ENCODE measurements at regions not wholly inside any gene's neighbourhood (a gene's known extent, or its start where the extent isn't known, plus 50 kb on each side); places are given as distances from the start of the nearest gene placed in this dataset.

DNA sequence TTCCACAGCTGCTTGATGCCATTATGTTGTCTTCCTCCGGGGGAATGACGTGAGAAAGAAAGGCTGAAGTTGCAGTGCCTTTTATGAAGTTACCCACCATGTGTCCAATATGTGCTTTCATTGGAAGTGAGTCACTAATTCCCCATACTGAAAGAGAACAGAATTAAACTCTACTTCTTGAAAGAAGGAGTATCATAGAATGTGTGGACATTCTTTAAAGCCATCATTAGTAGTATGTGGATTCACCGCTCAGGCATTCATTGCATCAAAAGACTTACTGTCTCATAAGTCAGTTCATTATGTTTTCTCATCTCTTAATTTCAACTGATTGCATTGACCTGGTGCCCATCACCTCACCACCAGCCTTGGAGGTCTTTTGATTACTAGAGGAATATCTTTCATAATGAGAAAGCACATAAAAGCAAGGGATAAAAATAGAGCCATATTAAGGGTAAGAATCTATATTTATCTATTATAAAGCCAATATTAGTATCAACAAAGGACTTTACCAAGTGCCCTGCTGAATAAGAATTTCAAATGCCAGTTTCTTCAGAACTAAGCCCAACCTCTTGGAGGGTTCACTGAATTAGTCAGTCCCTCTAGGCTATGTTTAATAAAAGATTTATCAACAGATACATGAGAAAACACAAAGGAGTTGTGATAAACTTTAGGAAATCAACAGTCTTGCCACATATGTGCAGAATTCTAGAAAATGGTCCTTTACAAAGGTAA, 516.1 kb downstream of the NTRK2 start:
- DNase-seq (ENCODE audit: low read depth) = no peak
- TF ChIP-seq, protein P1, sequence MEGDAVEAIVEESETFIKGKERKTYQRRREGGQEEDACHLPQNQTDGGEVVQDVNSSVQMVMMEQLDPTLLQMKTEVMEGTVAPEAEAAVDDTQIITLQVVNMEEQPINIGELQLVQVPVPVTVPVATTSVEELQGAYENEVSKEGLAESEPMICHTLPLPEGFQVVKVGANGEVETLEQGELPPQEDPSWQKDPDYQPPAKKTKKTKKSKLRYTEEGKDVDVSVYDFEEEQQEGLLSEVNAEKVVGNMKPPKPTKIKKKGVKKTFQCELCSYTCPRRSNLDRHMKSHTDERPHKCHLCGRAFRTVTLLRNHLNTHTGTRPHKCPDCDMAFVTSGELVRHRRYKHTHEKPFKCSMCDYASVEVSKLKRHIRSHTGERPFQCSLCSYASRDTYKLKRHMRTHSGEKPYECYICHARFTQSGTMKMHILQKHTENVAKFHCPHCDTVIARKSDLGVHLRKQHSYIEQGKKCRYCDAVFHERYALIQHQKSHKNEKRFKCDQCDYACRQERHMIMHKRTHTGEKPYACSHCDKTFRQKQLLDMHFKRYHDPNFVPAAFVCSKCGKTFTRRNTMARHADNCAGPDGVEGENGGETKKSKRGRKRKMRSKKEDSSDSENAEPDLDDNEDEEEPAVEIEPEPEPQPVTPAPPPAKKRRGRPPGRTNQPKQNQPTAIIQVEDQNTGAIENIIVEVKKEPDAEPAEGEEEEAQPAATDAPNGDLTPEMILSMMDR (IDR thresholded peaks at IDR 0.05; ENCODE audit: insufficient read depth, low read depth, low read length, missing control alignments) = no peak
- H3K4me3 ChIP-seq (ENCODE audit: low read length) = no peak overlapping the region

DNA sequence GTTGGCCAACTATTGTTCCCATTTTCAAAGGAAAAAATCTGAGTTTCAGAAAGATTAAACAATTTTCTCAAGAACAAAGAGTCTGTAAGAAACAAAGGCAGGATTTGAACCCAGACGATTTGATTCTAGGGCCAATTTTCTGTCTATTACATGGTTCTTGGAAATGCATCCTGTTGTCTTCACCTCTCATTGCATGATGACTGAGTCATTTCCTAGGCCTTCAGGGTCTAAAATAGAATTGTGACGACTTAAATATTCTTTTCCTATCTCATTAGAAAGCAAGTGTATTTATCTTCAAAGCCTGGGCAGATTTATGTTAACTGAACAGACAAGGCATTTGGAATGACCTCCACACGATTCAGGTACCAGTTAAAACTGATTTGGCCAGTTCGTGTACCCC, 512.9 kb downstream of the NTRK2 start:
- TF ChIP-seq, protein P1 (IDR thresholded peaks at IDR 0.05; ENCODE audit: insufficient read depth, low read depth, low read length, missing control alignments) = no peak
- peak; percentile 51 for DNase-seq (ENCODE audit: low read depth)
- no peak overlapping the region for H3K4me3 ChIP-seq (ENCODE audit: low read length)

DNA sequence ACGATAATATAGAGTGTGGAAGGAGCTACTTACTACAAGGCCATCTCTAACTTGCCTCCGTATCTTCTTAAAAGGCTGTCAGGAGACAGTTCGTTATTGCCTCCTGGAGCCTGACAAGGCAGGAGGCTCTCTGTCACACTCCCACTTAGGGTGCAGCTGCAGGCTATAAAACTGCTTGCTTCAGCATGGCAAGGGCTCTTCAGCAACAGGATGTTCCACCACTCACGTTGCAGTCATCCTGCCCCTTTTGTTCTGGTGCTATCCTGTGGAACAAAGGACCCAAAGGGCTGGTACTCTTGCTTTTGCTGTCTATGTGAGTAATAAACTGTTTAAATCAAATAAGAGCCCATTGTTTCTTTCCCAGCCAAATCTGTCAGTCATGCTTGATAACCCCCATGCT, 508.9 kb downstream of the NTRK2 start:
- TF ChIP-seq, protein P1 (IDR thresholded peaks at IDR 0.05; ENCODE audit: insufficient read depth, low read depth, low read length, missing control alignments) = no peak
- H3K4me3 ChIP-seq (ENCODE audit: low read length) = no peak overlapping the region
- peak; percentile 72 for DNase-seq (ENCODE audit: low read depth)

DNA sequence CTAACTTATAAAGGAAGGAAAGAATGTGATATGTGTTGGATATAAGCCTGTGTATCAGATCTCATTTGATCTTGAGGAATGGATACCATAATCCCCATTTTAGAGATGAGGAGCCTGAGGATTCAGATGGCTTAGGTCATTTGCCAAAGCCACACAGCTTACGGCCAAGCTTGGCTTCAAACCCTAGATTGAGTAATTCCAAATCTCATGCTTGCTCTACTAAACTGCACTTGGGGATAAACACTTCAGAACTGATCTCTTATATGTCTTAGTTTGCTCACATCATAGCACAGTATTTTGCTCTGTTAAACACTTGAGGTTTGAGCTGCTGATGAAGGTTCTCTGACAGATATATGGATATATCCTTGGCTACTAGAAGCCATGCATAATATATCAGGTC, 504.4 kb downstream of the NTRK2 start:
- DNase-seq (ENCODE audit: low read depth) = no peak
- TF ChIP-seq, protein P1 (IDR thresholded peaks at IDR 0.05; ENCODE audit: insufficient read depth, low read depth, low read length, missing control alignments) = no peak
- H3K4me3 ChIP-seq (ENCODE audit: low read length) = no peak overlapping the region

DNA sequence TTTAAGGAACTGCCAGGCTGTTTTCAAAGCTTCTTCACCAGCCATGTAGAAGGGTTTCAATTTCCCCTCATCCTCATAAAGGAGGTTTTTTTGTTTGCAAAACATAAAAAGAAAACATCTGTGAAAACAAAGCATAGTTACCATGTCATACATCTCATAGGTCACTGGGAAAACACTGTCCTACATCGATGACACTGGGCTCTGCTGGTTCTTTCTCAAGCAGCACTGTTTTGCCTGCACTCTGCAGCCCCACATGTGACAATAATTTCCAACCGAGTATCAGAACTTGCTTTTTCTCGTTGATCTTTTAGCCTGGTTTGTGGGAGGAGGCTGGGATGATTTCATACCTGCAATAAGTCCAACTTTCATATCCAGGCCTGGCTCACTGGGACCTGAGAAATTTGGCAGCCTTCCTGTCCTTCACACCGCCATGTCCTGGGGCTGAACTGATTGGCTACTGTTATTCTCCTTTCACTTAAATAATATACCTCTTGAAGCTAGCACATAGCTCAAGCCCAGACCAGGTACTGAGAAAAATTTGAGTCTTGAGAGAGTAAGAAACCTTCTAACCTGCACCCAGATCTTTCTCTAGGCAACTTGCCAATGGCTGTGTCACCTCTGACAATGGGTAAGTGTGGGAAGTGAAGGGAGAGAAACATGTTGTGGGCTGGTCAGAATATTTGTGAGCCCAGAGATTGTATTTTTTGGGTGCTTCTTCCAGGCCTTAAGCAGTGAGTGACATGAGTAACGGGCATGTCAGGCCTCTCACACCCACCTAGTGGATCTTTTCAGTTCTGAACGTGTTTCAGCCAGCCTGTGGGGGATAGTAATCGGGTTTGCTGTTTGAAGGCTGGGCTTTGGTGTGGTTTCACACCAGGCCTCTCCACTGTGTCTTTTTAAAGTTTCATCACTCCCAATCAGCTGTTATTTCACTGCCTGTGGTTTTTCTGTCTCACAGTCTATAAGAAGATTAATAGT, 502.8 kb downstream of the NTRK2 start:
- TF ChIP-seq, protein P1 (IDR thresholded peaks at IDR 0.05; ENCODE audit: insufficient read depth, low read depth, low read length, missing control alignments) = peak; percentile 15
- no peak overlapping the region for H3K4me3 ChIP-seq (ENCODE audit: low read length)
- DNase-seq (ENCODE audit: low read depth) = peak; percentile 81

DNA sequence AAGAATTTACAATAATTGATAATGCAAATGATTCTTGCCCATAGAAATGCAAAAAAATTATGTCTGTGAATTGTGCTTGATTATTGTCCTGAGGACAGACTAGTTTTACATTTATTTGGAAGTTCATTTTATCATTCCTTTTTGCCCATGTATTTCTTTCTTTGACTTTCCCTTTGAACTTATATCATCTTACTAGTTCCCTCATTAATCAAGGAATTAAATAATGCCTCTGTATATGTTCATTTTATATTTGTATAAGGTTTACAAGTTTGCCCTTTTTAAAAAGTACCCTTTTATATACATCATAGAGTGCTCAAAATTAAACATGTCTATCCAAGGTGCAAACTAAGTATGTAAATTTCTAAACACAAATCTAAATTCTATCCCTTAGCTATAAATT, 501.6 kb downstream of the NTRK2 start:
- no peak for DNase-seq (ENCODE audit: low read depth)
- no peak overlapping the region for H3K4me3 ChIP-seq (ENCODE audit: low read length)
- TF ChIP-seq, protein P1 (IDR thresholded peaks at IDR 0.05; ENCODE audit: insufficient read depth, low read depth, low read length, missing control alignments) = no peak

All from epithelial cell of esophagus (primary cell).